Hematopoietic multipotent progenitor cell treated with erythropoietin and hydrocortisone succinate and interleukin-3 and kit ligand, for 15 days (in vitro differentiated cells): ENCODE measurements at regions not wholly inside any gene's neighbourhood (a gene's known extent, or its start where the extent isn't known, plus 50 kb on each side); places are given as distances from the start of the nearest gene placed in this dataset.

Experiments used
- DNase-seq: peaks from one replicate; pipeline ENCODE4 v3.0.0-alpha.2; 2015; ENCODE audit warnings: low spot score

DNA sequence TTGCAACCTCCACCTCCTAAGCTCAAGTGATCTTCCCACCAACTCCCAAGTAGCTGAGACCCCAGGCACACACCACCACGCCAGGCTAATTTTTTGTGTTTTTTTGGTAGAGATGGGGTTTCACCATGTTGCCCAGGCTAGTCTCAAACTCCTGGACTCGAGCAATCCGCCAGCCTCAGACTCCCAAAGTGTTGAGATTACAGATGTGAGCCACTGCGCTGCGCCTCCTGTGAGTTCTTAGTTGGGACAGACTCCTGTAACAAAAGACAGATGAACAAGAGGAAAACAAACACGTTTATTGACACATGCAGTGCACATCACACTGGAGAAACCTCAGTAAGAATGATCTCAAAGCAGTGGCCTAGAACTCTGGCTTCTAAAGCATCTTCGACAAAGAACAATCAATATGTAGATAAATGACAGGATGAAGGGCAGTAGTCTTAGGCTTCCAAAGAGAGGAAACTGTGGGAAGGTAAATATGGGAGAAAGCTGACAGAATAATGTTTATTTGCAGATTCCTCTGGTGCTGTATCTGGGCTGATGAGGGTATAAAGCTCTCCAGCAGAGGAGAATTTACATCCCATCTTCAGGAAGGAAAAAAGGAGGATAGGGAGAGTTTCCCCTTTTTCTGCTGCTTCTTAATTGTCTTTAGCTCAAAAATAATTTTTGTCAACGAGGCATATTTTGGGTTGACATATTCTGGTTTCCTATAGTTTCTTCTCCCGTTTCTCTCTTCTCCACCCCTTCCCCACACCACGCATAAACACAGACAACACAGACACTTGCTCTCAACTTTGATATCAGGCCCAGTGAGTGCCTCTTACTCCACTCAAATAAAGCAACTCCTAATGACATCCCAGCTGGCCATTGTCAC lies 84.7 kb upstream of the TNFAIP3 start:
- no peak for DNase-seq

DNA sequence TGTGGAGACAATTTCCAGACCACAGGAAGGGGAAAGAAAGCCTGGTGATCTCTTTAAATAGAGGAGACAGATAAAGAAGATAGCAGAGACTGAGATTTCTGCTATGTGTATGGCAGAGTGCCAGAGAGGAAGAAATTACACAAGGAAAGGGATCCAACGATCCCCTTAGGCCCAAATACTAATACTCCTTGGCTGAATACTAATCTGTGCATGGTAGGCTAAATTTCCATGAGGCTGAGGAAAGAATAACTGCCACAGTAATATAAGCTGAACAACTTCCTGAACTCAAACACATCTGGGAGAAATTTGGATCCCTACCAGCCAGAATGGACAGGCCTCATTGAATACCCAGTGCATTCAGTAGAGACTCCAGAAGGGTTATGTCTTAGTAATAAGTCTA lies 83.3 kb upstream of the TNFAIP3 start:
- no peak for DNase-seq

GRCh38 chr6:137784583-137784982 lies 82.5 kb upstream of the TNFAIP3 start:
- DNase-seq: no peak

DNA sequence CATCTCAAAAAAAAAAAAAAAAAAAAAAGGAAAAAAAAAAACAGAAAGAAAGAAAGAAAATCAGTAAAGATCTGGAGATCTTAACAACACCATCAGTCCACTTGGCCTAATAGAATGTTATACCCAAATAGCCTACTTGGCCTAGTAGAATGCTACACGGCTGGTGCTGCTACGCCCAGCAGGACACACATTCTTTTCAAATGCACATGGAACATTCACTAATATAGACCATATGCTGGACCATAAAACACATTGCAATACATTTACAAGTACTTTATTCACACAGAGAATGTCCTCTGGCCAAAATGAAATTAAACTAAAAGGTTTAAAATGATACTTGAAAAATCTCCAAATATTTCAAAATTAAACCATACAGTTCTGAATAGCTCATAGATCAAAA lies 80.0 kb upstream of the TNFAIP3 start:
- DNase-seq: no peak

DNA sequence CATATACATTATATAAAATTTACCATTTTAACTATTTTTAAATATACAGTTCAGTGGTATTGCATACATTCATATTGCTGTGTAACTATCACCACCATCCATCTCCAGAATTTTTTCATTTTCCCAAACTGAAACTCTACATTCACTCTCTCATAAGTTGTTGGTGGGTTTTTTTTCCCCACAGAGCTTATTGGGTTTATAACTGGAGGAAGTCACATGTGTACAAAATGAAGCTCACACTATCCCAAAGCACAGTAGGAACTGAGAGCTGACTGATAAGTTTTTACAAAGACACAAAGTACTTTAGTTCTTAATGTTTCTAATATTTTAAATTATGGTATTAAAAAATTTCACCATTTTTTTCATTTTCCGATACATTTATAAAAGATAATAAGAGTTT lies 78.8 kb upstream of the TNFAIP3 start:
- DNase-seq: no peak

GRCh38 chr6:137791281-137792159 lies 75.5 kb upstream of the TNFAIP3 start:
- DNase-seq: no peak

DNA sequence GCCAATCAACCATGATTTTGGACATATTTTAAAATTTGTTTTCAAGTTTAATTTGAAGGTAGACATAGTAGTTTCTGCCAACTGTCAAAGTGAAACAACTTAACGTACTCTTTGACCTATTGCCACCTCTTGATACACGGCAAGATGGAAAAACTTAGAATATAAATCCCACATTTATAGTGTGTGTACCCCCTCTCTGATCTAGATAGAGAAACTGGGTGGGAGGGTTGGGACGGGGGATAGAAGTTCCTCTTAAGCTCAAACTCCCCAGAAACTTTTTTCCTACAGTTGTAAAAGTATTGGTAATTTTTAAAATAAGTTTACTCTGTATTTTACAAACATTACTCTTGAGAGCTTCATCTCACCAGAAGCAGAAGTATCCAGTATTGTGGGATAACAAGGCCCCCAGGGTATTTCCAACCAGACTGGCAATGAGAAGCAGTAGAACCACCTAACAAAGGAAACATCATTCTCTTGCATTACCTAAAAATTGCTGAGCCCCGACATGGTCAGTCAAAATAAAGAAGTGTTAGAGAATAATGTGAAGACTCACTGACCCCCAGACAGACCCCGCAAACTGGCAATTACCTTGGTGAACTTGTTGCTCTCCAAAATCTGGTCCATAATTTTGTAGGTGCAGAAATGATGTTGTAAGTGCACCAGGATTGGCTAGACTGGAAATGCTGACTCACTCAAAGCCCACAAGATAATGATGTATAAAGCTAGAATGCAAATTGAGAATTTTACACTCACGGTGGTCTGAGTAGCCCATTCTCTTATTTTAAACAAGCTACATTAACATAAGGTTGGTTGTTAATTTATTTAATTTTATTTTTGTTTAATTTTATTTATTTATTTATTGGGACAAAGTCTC lies 74.7 kb upstream of the TNFAIP3 start:
- DNase-seq: no peak

DNA sequence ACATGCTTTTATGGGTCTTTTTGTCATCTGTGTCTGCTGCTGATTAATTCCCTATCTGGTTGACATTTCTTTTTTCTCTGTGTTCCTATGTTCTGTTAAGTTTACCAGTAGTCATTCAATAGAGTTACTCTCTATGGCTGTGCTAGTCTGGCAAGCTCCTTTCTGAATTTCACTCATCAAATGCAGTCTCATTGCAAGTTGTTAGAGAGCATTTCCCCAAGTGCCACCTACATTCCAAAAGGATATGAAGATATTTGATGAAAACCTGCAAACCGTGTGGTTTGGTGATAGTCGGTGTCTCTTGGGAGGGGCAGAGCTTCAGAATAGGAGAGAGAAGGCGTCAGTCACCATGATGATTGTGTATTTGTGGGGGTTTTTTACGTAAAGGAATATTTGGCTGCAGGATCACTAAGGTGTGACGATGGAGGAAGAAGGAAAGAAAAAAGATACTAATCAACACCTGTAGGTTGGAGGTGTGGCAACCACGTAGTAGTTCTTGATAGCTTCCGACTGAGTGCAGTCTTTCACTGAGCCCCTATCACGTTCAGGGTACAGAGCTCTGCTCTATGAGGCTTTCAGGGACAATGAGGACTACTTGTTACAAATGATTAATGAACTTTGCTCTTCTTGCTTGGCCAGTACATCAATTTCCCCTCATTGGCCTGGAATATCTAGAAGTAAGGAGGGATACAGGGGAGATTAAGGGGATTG lies 73.1 kb upstream of the TNFAIP3 start:
- no peak for DNase-seq

DNA sequence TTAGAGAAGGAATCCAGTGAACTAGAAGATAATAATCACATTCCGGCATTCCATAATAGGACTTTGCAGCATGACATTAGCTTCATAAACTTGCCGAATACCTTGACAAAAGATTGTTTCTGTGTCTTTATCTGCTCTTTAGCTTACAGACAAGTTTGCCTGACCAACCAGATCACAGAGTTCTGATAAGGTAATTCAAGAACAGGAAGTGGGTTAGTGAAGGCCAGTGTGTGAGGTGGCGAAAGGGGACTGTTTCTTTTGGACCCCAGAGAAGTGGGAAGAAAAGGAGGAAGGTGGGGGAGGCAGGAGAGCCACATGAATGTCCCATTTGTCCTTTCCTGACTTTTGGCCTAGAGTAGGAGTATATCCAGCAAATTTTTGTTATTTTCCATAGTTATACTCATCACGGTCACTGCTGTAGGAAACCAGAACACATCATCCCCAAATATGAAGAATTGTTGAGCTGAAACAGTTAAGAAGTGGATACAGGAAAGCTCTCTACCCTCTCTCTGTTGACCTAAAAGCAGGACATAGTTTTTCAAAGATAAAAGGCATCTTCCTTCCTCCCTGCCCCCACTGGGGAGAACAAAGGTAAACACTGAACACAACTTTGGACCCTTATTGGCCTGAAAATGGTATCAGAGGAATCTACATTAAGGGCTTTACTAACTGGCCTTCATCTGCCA lies 72.4 kb upstream of the TNFAIP3 start:
- no peak for DNase-seq

DNA sequence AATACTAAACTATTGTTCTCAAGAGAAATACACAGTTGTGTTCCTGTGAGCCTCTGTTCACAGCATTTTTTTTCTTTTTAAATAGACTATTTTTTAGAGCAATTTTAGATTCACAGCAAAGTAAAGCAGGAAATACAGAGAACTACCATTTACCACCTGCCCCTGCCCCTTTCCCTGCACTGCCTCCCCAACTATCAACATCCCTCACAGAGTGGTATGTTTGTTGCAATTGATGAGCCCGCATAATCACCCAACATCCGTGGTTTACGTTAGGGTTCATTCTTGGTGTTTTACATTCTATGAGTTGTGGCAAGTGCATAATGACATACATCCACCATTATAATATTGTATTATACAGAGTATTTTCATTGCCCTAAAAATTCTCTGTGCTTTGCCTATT lies 71.6 kb upstream of the TNFAIP3 start:
- no peak for DNase-seq

DNA sequence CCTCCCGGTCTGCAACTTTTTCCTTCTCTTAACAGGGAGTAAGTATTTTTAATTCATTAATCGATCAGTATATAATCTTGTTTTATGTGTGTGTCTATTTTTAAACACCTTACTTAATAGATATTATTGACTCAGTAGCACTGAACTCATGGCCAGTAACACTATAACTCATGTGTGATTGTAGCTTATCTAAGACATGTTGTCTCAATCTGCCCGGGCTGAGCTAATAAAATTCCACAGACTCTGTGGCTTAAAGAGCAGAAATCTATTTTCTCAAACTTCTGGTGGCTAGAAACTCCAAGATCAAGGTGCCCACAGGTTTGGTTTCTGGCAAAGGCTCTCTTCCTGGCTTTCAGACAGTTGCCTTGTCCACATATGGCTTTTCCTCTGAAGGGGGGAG lies 68.8 kb upstream of the TNFAIP3 start:
- no peak for DNase-seq

- DNase-seq: no peak
Observed at GRCh38 chr6:137798846-137799245, 68.2 kb upstream of the TNFAIP3 start.

DNA sequence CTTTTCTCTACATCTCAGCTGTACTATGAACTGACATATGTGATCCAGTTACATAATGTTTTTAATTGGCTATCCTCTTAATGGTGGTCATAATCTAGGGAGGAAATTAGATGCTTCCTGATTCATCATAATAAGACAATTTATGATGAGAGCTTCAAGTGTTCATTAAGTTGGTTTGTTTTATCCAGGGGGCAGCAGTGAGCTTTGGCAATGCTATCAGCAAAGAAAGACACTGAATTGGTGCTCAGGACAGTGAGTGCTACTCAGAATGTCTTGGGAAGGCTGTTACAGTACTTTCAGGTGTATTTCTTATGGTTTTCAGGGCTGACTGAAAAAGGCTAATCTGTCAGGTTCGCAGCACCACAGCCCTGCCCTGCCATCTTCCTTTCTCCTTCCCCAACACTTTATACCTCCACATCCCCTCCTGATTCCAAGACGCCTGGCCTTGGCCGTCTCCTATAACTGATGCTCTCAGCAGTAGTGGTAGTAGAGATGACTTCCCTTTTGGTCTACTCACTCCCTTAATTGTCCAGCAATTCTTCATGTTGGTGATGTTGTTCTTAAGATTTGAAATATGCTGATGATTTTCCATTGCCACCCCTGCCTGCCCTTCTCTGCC lies 67.0 kb upstream of the TNFAIP3 start:
- DNase-seq: peak; percentile 52

- DNase-seq: no peak
Observed at GRCh38 chr6:137800762-137801161, 66.3 kb upstream of the TNFAIP3 start.

GRCh38 chr6:137801352-137802114 lies 65.5 kb upstream of the TNFAIP3 start:
- DNase-seq: no peak

DNA sequence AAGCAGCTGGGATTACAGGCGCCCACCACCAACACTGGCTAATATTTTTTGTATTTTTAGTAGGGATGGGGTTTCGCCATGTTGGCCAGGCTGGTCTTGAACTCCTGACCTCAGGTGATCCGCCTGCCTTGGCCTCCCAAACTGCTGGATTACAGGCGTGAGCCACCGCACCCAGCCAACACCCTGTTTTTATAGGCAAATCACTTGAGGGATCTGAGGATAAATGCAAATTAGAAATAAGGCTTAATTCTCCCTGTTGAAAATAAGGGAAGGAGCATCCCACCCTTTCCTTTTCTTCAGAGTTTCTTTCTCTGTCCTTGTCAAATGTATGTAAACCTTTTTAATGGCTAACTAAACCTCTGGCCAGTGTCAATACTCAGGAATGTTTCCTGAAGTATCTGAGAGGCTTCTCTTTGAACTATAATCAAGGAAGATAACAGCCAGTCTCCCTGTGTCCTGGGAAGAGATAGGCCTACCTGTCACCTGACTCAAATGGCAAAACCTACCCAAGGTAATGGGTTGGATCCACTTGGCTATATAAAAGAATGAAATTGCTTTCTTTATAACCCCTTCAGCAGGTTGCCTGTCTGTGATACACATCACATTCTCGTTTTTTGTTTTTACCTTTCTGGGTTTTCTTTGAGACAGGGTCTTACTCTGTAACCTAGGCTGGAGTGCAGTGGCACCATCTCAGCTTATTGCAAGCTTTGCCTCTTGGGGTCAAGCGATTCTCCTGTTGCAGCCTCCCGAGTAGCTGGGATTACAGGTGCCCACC lies 64.5 kb upstream of the TNFAIP3 start:
- no peak for DNase-seq

DNA sequence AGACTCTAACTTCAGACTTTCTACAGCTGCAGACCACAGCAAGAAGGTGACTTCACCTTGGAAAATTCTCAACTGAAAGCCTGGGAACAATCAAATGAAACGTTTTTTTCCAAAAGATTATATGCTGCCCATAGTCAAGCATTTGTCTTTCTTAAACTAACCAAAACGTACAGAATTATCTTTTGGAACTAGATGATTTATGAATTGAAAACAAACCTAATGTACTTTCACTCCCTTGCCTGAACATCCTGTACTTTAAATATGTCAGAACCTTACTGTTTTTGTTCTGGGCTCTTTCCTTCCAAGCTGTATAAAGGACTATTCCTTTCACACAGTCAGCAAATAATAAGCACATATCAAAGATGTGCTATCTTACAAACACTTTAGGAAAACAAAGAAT lies 62.4 kb upstream of the TNFAIP3 start:
- DNase-seq: no peak

DNA sequence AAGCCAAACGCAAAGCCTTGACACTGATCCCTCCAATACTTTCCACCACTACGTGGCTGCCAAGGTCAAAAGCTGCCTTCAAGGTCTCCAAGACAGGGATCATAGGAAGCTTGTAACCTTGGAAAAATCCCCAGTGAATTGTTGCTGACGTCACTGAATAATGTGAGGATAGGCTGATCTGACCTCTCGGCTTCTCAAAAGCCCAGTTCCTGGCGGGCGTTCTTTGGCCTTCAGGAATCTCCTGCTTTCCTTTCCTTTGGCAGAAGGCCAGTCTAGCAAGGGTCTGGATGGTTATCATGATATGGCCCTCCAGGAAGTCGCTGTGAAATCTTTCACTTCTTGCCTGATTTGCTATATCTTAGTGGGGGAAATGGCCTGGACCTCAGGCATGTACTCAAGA lies 61.4 kb upstream of the TNFAIP3 start:
- DNase-seq: no peak
